HG03442 (cell line): ENCODE measurements at regions not wholly inside any gene's neighbourhood (a gene's known extent, or its start where the extent isn't known, plus 50 kb on each side); places are given as distances from the start of the nearest gene placed in this dataset.

Experiments
- ATAC-seq: cut with Tn5 transposase; IDR thresholded peaks from one replicate; pipeline ENCODE4 v1.9.1; 2021; ENCODE audit warnings: mild to moderate bottlenecking, moderate library complexity; ENCODE audit not compliant: unreplicated experiment

- no peak for ATAC-seq
Measured at GRCh38 chr2:12326449-12327190, 390.1 kb upstream of the TRIB2 start.

GRCh38 chr2:12330916-12331315 is 385.8 kb upstream of the TRIB2 start:
- ATAC-seq = no peak

- ATAC-seq = no peak
Measured at GRCh38 chr2:12331698-12332097, 385.0 kb upstream of the TRIB2 start.

GRCh38 chr2:12333293-12333692 is 383.4 kb upstream of the TRIB2 start:
- no peak for ATAC-seq

GRCh38 chr2:12334412-12334966 is 382.2 kb upstream of the TRIB2 start:
- no peak for ATAC-seq

GRCh38 chr2:12335131-12335530 is 381.6 kb upstream of the TRIB2 start:
- ATAC-seq = no peak

GRCh38 chr2:12335995-12336394 is 380.7 kb upstream of the TRIB2 start:
- no peak for ATAC-seq

GRCh38 chr2:12338946-12339697 is 377.6 kb upstream of the TRIB2 start:
- no peak for ATAC-seq

GRCh38 chr2:12340164-12340563 is 376.6 kb upstream of the TRIB2 start:
- no peak for ATAC-seq

GRCh38 chr2:12341215-12341614 is 375.5 kb upstream of the TRIB2 start:
- no peak for ATAC-seq

GRCh38 chr2:12341920-12342319 is 374.8 kb upstream of the TRIB2 start:
- no peak for ATAC-seq

- ATAC-seq = no peak
Measured at GRCh38 chr2:12343141-12343540, 373.6 kb upstream of the TRIB2 start.

GRCh38 chr2:12347066-12347493 is 369.7 kb upstream of the TRIB2 start:
- no peak for ATAC-seq

- ATAC-seq = no peak
Measured at GRCh38 chr2:12348216-12348615, 368.5 kb upstream of the TRIB2 start.

GRCh38 chr2:12350821-12351220 is 365.9 kb upstream of the TRIB2 start:
- ATAC-seq = no peak

- ATAC-seq = no peak
Measured at GRCh38 chr2:12352889-12353288, 363.8 kb upstream of the TRIB2 start.

GRCh38 chr2:12361506-12361905 is 355.2 kb upstream of the TRIB2 start:
- no peak for ATAC-seq

GRCh38 chr2:12363138-12363537 is 353.6 kb upstream of the TRIB2 start:
- ATAC-seq = no peak

- no peak for ATAC-seq
Measured at GRCh38 chr2:12363569-12363968, 353.2 kb upstream of the TRIB2 start.

GRCh38 chr2:12369566-12369965 is 347.2 kb upstream of the TRIB2 start:
- ATAC-seq = no peak

- ATAC-seq = no peak
Measured at GRCh38 chr2:12376025-12376424, 340.7 kb upstream of the TRIB2 start.

GRCh38 chr2:12379143-12379542 is 337.6 kb upstream of the TRIB2 start:
- no peak for ATAC-seq
